GM19239 (cell line): ENCODE measurements at regions not wholly inside any gene's neighbourhood (a gene's known extent, or its start where the extent isn't known, plus 50 kb on each side); places are given as distances from the start of the nearest gene placed in this dataset.

Source experiments
- DNase-seq: peaks from one replicate; pipeline ENCODE4 v3.0.0; 2011; ENCODE audit warnings: low spot score; ENCODE audit not compliant: insufficient read length
- FAIRE-seq: peaks from 2 replicates; lab custom pipeline; 2011; peaks lifted over from hg19 to GRCh38; lab: Jason Lieb, UNC

DNA sequence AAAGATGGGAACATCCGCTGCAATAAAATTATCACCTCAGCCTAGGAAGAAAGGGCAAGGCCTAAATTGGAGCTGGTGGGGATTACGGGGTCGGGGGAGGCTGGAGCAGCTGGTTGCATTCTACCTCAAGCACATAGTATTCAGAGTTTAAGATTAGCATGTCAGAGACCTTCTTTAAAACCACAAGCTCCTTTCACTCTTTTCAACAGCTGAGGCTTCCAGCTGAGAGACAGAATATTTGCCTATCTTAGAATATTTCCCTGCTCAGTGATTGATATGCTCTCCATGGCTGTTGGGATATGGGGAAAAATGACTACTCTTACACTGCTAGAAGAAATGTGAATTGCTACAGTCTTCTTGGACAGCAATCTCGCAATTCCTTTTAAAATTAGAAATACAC, 248.6 kb downstream of the TBX15 start:
- DNase-seq, result no peak
- no peak for FAIRE-seq

DNA sequence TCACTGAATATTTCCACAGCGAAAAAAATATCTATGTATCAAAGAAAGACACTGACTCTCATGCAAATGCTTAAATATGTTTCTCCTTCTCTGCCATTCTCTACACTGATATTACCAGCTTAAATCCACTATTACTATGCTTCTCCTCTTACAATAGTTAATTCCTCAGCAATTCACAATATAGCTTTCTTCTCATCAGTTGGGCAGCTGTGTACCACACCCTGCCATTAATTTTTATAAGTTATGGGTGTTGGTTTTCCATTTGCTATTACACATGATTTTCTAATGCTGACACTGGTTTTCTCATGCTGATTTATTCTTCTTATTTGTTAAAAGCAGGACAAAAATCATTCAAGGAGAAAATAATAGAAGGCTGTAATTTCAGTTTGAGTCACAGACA, 251.8 kb downstream of the TBX15 start:
- no peak for FAIRE-seq
- no peak for DNase-seq

DNA sequence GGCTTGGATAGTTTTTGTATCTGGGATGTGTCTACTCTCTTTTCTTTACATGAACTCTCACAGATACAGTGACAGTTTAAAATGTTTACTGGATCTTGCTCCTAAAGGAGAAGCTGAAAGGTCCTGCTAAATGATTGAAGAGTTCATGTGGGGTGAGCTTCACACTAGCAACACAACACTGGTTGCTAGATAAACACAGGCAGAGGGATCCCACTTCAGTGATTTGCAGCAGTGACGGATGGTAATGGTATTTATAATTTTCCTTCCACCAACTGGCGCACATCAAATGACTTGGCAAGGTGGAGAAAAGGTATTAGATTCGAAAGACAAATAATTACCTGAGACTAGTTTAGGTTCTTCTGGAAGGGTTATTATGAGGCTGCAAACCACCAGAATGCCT, 270.2 kb downstream of the TBX15 start:
- no peak for DNase-seq
- no peak for FAIRE-seq

DNA sequence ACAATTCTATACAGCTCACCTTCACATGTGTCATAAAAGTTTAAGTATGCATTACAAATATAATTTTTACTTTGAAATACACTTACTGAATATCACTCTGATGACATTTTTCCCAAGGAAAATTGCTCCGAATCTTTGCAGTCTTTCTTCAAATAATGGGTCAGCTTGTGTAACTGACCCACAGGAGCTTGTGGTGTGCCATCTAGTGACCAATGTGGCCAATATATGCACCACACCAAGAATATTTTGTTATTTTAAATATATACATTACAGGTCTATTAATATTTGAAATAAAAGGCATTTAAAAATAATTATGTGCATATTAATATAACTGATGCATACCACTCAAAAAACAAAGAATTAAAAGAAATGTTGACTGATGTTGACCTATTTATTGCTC, 271.4 kb downstream of the TBX15 start:
- FAIRE-seq (no peak), DNase-seq (no peak)

- no peak for DNase-seq
- no peak for FAIRE-seq
Measured at GRCh38 chr1:118711356-118711755, 276.8 kb downstream of the TBX15 start.

- DNase-seq (no peak), FAIRE-seq (no peak)
Measured at GRCh38 chr1:118698911-118699310, 289.2 kb downstream of the TBX15 start.

GRCh38 chr1:118692143-118692542, 296.0 kb downstream of the TBX15 start:
- no peak for FAIRE-seq
- DNase-seq, result no peak

DNA sequence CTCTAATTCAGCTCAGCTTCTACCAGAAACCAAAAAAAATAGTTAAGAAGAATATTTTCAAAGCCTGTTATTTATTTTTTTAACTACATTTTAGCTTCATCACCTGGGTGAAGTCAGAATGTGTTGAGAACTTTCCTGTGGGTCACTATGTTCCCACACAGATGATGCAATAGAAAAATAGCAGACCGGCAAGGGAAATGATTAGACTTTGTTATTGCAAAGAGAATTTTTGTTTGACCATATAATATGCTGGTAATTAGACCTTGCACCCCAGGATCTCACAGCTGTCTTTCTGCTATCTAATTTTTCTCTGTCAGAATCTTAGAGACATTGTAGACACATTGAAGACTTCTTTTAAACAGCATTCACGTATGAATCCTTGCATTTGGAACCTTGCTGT, 299.3 kb downstream of the TBX15 start:
- FAIRE-seq, result no peak
- no peak for DNase-seq

DNA sequence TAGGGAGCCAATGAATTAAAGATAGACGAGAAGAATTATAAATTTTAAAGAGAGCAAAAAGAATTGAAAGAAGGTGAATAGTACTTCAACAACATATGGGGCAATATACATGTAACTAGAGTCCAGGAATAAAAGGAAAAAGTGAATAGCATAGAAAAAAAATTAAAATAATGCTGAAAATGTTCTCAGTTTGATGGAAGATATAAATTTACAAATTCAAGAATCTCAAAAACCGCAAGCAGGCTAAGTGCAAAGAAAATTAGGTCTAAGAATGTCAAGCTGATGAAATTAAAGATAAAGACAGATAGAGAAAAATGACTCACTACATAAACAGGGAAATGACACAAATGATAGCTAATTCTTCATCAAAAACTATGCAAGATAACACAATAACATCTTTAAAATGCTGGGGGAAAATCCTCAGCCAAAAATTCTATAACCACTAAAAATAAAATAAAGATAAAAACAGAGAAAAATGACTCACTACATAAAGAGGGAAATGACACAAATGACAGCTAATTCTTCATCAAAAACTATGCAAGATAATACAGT, 326.3 kb downstream of the TBX15 start:
- FAIRE-seq (no peak), DNase-seq (no peak)

GRCh38 chr1:118660769-118661168, 327.4 kb downstream of the TBX15 start:
- no peak for DNase-seq

GRCh38 chr1:118659646-118660045, 328.5 kb downstream of the TBX15 start:
- DNase-seq, result no peak
- FAIRE-seq, result no peak

More at GRCh38 chr1:118660769-118661168, 327.4 kb downstream of the TBX15 start:
- FAIRE-seq, result no peak

DNA sequence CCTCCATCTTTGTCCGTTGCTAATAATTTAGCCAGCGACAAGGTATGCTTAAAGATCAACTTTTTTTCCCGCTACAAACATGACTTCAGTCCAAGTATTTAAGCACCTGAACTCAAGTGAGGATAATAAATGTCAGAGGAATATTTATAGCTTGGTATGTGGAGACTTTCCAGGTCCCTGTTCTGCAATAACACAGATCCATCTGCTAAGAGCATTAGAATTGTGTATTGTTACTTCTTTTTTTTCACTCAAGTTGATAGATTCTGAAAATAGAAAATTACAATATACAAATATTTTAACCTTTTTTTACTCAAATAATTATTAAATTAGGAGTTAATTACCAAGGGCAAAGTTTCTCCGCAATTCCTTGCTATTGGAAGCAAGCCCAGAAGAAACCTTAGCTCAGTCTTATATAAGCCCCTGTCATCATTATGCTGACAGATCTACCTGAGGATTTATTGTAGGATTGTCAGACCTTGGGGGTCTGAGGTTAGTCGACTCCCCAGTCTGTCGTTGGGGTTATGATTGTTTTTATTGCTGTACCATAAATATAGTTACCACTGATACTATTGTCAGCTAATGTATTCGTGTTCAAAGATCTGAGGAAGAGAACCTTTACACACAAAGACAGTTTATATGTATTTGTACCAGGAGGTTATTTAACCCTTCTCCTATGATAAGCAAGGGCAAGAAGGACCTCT, 337.9 kb downstream of the TBX15 start:
- FAIRE-seq, result no peak
- DNase-seq, result no peak

DNA sequence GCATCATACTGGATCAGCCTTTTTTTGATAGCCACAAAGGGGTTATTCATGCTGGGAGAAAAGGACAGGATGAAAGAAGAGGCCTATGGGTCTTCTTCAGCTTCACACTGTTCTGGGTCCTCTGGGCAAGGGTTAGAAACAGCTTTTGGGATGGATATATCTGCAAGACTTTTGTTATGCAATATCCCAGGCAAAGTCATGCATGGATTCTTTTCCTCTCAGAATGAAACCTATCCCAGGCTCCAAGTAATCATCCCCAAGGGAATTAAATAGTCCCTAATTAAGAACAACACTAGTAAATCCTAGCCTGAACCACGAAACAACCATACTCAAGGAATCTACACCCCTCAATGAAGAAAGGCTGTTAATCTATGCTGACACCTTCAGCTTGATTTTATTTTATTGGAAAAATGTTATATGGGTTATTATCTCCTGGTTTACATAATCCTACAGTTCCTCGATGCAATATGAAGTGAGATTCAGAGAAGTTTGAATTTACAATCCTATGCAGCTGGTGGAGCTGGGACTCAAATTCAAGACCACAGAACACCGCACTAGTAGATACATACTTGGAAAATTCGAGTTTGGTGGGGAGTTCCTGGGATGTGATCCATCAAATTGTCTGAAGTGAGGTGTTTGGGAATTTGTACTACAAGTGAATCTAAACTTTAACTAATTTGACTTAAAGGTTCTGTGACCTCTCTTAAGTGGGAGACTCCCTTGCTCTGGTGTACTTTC, 338.6 kb downstream of the TBX15 start:
- DNase-seq (no peak), FAIRE-seq (no peak)

DNA sequence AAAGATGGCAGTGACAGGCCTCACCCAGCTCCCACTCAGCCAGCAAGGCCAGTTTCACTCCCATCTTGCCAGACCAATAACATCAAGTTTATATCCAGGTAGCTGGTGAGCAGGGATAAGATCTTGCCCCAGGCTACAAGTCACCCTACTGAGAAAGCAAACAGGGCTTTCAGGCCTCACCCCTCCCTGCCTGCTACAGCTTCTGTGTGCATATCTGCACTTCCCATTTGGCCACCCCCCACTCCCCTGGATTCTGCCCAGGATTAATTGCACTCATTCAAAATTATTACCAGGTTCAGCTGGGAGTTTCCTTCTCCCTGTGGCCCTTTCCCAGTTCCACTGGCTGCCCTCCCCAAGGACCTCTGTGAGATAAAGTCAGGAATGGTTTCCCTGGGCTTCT, 352.1 kb downstream of the TBX15 start:
- FAIRE-seq (no peak), DNase-seq (no peak)

GRCh38 chr1:118627435-118627834, 360.7 kb downstream of the TBX15 start:
- no peak for FAIRE-seq
- no peak for DNase-seq

GRCh38 chr1:118621839-118622238, 366.3 kb downstream of the TBX15 start:
- FAIRE-seq (no peak), DNase-seq (no peak)

DNA sequence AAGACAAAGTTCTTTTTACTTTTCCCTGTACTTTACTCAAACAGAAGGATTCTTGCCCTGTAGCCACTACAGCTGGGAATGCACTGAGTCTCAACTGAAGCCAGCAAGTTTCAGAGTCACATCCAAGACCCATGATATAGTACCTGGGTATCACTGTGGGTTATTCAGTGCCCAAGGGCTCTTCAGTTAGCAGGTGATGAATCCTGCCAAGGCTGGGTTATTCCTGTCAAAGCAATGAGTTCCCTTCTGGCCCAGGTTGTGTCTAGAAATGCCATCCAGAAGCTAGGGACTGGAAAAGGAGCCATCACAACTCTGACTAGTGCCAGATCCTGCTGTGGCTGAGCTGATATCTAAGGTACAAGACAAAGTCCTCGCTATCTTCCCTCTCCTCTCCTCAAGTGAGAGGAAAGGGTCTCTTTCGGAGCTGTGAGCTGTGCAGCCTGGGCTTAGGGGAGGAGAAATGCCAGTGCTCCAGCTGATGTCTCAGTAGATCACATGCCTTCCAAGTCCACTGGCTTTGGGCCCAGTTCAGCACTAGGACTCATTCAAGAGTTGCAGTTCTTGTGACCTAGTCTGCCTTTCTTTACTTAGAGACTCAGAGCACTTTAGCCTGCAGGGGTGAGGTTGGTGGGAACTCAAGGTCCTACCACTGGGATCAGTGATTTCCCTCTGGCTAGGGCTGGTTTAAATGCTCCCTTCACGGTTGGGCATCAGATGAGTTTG, 369.4 kb downstream of the TBX15 start:
- FAIRE-seq (no peak), DNase-seq (no peak)

DNA sequence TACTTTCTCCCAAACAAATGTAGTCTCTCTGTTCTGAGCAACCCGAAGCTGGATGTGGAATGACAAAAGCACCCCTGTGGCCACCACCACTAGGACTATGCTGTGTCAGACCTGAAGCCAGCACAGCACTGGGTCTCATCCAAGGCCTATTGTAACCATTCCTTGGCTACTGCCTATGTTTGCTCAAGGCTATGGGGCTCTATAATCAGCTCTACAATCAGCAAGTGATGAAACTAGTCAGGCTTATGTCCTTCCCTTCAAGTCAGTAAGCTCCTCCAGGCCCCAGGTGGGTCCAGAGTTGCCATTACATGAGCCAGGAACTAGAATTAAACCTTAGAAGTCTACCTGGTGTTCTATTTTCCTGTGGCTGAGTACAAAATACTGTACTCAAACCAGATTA, 370.2 kb downstream of the TBX15 start:
- DNase-seq (no peak), FAIRE-seq (no peak)

DNA sequence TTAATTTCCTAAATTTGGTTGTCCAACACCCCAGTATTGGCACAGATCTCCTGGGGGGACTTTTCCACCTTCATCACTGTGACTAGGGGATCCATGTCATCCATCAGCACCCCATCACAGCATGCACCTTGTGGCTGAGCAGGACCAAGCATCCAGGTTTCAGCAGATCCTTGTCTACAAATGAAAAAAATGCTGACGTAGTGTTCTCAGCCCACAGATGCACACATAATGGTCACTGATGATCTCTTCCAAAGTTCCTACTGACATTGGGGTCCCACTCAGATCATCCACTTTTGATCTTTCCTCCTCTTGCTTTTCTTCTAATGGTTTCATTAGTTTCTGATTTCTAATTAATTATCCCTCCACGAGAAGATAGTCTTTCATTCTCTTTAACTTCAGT, 373.1 kb downstream of the TBX15 start:
- no peak for FAIRE-seq
- no peak for DNase-seq

DNA sequence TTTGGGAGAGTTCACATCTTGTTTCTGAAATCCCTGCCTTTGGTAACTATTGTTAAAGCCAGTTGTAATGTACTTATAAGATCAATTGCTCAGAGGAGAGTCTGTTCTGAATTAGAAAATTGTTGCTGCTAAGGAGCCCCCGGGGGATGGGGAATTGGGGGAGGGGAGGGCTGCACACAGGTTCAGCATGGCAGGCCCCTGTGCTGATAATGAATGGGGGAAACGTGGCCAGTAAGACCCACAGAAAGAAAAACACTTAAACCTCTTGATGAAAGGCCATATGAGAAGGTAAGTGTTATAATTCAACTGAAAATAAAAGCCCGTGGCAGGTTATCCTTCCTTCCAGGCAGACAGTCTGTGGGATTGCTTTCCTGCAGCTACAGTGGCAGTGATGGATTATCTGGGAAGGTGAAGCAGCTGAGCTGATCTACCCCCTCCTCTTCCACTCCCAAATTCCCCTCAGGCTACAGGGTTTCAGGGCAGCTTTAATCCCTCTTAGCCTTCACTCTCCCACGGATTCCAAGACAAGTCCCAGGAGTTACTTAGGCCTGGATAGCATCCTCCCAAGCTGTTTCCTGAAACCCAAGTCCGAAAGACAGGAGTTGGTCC, 398.8 kb downstream of the TBX15 start:
- FAIRE-seq, result no peak
- DNase-seq, result no peak

DNA sequence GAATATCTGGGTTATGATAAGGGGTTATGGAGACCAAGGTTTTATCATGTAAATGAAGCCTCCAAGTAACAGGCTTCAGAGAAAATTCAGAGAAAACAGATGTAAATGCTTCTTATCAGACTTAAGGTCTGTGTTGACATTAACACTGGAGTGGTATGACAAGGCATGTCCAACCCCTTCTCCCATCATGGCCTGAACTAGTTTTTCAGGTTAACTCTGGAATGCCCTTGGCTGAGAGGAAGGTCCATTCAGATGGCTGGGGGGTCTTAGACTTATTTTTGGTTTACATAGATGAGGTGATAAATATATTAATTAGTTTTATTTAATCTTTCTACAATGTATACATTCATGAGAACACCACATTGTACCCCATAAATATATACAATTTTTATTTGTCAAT, 399.6 kb downstream of the TBX15 start:
- no peak for FAIRE-seq
- no peak for DNase-seq
